IMR-90 (cell line): ENCODE measurements at regions not wholly inside any gene's neighbourhood (a gene's known extent, or its start where the extent isn't known, plus 50 kb on each side); places are given as distances from the start of the nearest gene placed in this dataset.

Source experiments
- ATAC-seq: fragments of 200-7000 bp; cut with Tn5 transposase; 2 replicates; pipeline ENCODE4 v1.9.1; 2020; ENCODE audit warnings: low read depth, mild to moderate bottlenecking, moderate library complexity
- BruUV-seq: library from RNA; stranded (reverse); fragments of 400-500 nt; replicated peaks from 2 replicates; lab custom pipeline; 2021; lab: Mats Ljungman, UMichigan
- CTCF ChIA-PET: fragments of 300-600 bp; formaldehyde crosslinking; extraction: SDS; loops from one replicate; lab custom pipeline; 2021; ENCODE audit warnings: antibody characterized with exemption; lab: Yijun Ruan, JAX
- POLR2A ChIA-PET: fragments of 300-600 bp; sonication (Branson Sonifier 250); formaldehyde crosslinking; loops from one replicate; lab custom pipeline; 2022; ENCODE audit warnings: antibody characterized with exemption; ENCODE audit not compliant: unreplicated experiment; lab: Charles Lee
- DNase-seq: peaks from one replicate; pipeline ENCODE4 v3.0.0; 2013
- H2AFZ ChIP-seq: replicated peaks from 2 replicates; pipeline ENCODE3; 2013; ENCODE audit warnings: low read length, mild to moderate bottlenecking; ENCODE audit not compliant: poor library complexity
- H2AK5ac ChIP-seq: 2 replicates; pipeline ENCODE4 v1.6.1; 2013; ENCODE audit warnings: low read depth, low read length, inconsistent platforms
- H2AK9ac ChIP-seq: replicated peaks from 2 replicates; pipeline ENCODE3; 2013; ENCODE audit warnings: mild to moderate bottlenecking, low read depth, low read length, moderate library complexity; ENCODE audit not compliant: poor library complexity
- H2BK120ac ChIP-seq: 2 replicates; pipeline ENCODE4 v1.6.1; 2013; ENCODE audit warnings: low read depth, low read length, inconsistent platforms
- H2BK15ac ChIP-seq: 3 replicates; pipeline ENCODE4 v1.6.1; 2013; ENCODE audit warnings: low read depth, low read length, inconsistent platforms
- H2BK20ac ChIP-seq: 2 replicates; pipeline ENCODE4 v1.6.1; 2013; ENCODE audit warnings: low read depth, mild to moderate bottlenecking, inconsistent platforms, low read length, moderate library complexity
- H2BK5ac ChIP-seq: 2 replicates; pipeline ENCODE4 v1.6.1; 2013; ENCODE audit warnings: mild to moderate bottlenecking, low read depth, low read length, inconsistent platforms; ENCODE audit not compliant: poor library complexity, severe bottlenecking
- H3K14ac ChIP-seq: replicated peaks from 2 replicates; pipeline ENCODE4 v1.6.1; 2013; ENCODE audit warnings: low read depth, low read length, inconsistent platforms
- H3K18ac ChIP-seq: 2 replicates; pipeline ENCODE4 v1.6.1; 2013; ENCODE audit warnings: low read depth, low read length, control low read depth
- H3K23ac ChIP-seq: 2 replicates; pipeline ENCODE4 v1.6.1; 2013; ENCODE audit warnings: low read depth, low read length, inconsistent platforms
- H3K27ac ChIP-seq: 2 replicates; pipeline ENCODE4 v1.5.1; 2013; ENCODE audit warnings: mild to moderate bottlenecking, control low read depth, low read length; ENCODE audit not compliant: insufficient read depth
- H3K27me3 ChIP-seq: 2 replicates; pipeline ENCODE4 v1.6.1; 2013; ENCODE audit warnings: low read length; ENCODE audit not compliant: control insufficient read depth, insufficient read depth
- H3K36me3 ChIP-seq: 2 replicates; pipeline ENCODE4 v1.6.1; 2013; ENCODE audit warnings: low read length, mixed read lengths; ENCODE audit not compliant: control insufficient read depth, insufficient read depth
- H3K4ac ChIP-seq: 2 replicates; pipeline ENCODE4 v1.6.1; 2013; ENCODE audit warnings: low read depth, low read length, inconsistent platforms
- H3K4me1 ChIP-seq: 2 replicates; pipeline ENCODE4 v1.6.1; 2013; ENCODE audit warnings: low read length, mixed read lengths; ENCODE audit not compliant: control insufficient read depth, insufficient read depth
- H3K4me2 ChIP-seq: 2 replicates; pipeline ENCODE4 v1.6.1; 2013; ENCODE audit warnings: low read depth, mild to moderate bottlenecking, control low read depth, low read length, moderate library complexity
- H3K4me3 ChIP-seq: 2 replicates; pipeline ENCODE4 v1.5.1; 2013; ENCODE audit warnings: low read depth, mild to moderate bottlenecking, control low read depth, low read length, moderate library complexity; ENCODE audit not compliant: insufficient read depth
- H3K56ac ChIP-seq: 2 replicates; pipeline ENCODE4 v1.6.1; 2013; ENCODE audit warnings: low read length, inconsistent platforms; ENCODE audit not compliant: insufficient read depth; ENCODE audit errors: extremely low read depth
- H3K79me1 ChIP-seq, 2 experiments: 2 replicates each; pipeline ENCODE4 v1.6.1; 2013; ENCODE audit warnings: low read length in 2 of 2, inconsistent platforms in 1 of 2, low read depth in 1 of 2
- H3K9ac ChIP-seq: 2 replicates; pipeline ENCODE4 v1.6.1; 2013; ENCODE audit warnings: low read depth, low read length, control low read depth
- H3K9me1 ChIP-seq: 2 replicates; pipeline ENCODE4 v1.6.1; 2013; ENCODE audit warnings: low read length, inconsistent platforms; ENCODE audit not compliant: insufficient read depth
- H3K9me3 ChIP-seq: 2 replicates; pipeline ENCODE4 v1.6.1; 2013; ENCODE audit warnings: low read length; ENCODE audit not compliant: control insufficient read depth, insufficient read depth
- H4K20me1 ChIP-seq: 2 replicates; pipeline ENCODE4 v1.6.1; 2013; ENCODE audit warnings: low read length, inconsistent platforms; ENCODE audit not compliant: insufficient read depth
- H4K5ac ChIP-seq: 2 replicates; pipeline ENCODE4 v1.6.1; 2013; ENCODE audit warnings: mild to moderate bottlenecking, low read depth, low read length, control low read depth
- H4K8ac ChIP-seq, 2 experiments: 2 replicates each; pipeline ENCODE4 v1.6.1; 2013; ENCODE audit warnings: low read depth in 2 of 2, low read length in 2 of 2, control low read depth in 1 of 2, inconsistent platforms in 1 of 2
- H4K91ac ChIP-seq: 2 replicates; pipeline ENCODE4 v1.6.1; 2013; ENCODE audit warnings: low read depth, low read length, inconsistent platforms; ENCODE audit not compliant: insufficient read depth
- BHLHE40 ChIP-seq: fragments of 150-350 bp; IDR thresholded peaks from 2 replicates; pipeline ENCODE4 v1.6.1; 2016; ENCODE audit warnings: mild to moderate bottlenecking, low read depth, low read length
- CEBPB ChIP-seq: IDR thresholded peaks from 2 replicates; pipeline ENCODE4 v1.6.1; 2012; ENCODE audit warnings: low read depth, low read length, improper control_type of control experiment
- CHD1 ChIP-seq: IDR thresholded peaks from 2 replicates; pipeline ENCODE4 v1.6.1; 2012; ENCODE audit warnings: low read depth, low read length, improper control_type of control experiment
- FOS ChIP-seq: fragments of 150-350 bp; IDR thresholded peaks from 2 replicates; pipeline ENCODE4 v1.6.1; 2016; ENCODE audit warnings: low read depth, low read length
- MAZ ChIP-seq: IDR thresholded peaks from 2 replicates; pipeline ENCODE4 v1.6.1; 2012; ENCODE audit warnings: low read depth, mild to moderate bottlenecking, low read length, improper control_type of control experiment, moderate library complexity, borderline replicate concordance
- USF2 ChIP-seq: fragments of 150-350 bp; IDR thresholded peaks from 2 replicates; pipeline ENCODE4 v1.6.1; 2017; ENCODE audit warnings: mild to moderate bottlenecking, antibody characterized with exemption, low read length, low read depth
- WGBS, 2 experiments: methylation state at CpG; one replicate each; pipeline versions ENCODE4 v1.1.5 to v1.1.7; 2013; ENCODE audit warnings: missing lambda C conversion rate in 2 of 2; ENCODE audit not compliant: insufficient read length in 1 of 2; ENCODE audit errors: extremely low coverage in 2 of 2; 5-methylcytosine and 5-hydroxymethylcytosine counted together
- dilution Hi-C: fragments of 300-500 bp; cut with HindIII; formaldehyde crosslinking; loops from one replicate; pipeline ENCODE4 v1.14.3; 2018; ENCODE audit warnings: low sequenced_read_pairs; ENCODE audit not compliant: unreplicated experiment
- in situ Hi-C: fragments of 300-500 bp; cut with MboI; formaldehyde crosslinking; loops from 3 replicates; pipeline ENCODE4 v1.14.3; 2019; ENCODE audit warnings: low sequenced_read_pairs, inconsistent platforms, mixed read lengths
- intact Hi-C: fragments of 100-400 bp; cut with micrococcal nuclease; formaldehyde crosslinking; loops from 2 replicates; pipeline ENCODE4 v1.10.0; 2022
- TF ChIP-seq, protein P1 (sequence below): conservative IDR thresholded peaks from 2 replicates; pipeline ENCODE4 v1.5.1; 2012; ENCODE audit warnings: mild to moderate bottlenecking, low read depth, low read length, improper control_type of control experiment

GRCh38 chr4:106471151-106471550 is 102.6 kb upstream of the GIMD1 start:
- ChIA-PET POLR2A (no interaction called here), CTCF (interaction anchor here (0.6 kb wide), 1 partner anchor 100 kb away, joined by 5 read pairs; no protein-coding TSS in a partner anchor)
- H2AK5ac ChIP-seq: no peak overlapping the region
- H3K23ac ChIP-seq: no peak overlapping the region
- no peak overlapping the region for H4K5ac ChIP-seq
- dilution Hi-C loops (no loop called here), in situ Hi-C loops (no loop called here), intact Hi-C loops (no loop called here)
- H3K56ac ChIP-seq: no peak overlapping the region
- WGBS, 2 experiments: 67% methylated on average over 5 of the region's 7 CpGs; no CpG with 5 or more reads in 1 of the 2 experiments
- H3K4me3 ChIP-seq: no peak overlapping the region
- H3K4me2 ChIP-seq: no peak overlapping the region
- H3K4ac ChIP-seq: no peak overlapping the region
- no TSS peak for BruUV-seq
- H3K27ac ChIP-seq: no peak overlapping the region
- H4K8ac ChIP-seq: no peak overlapping the region
- H3K27me3 ChIP-seq: no peaks in the 10 kb centered on the region
- no peaks in the 10 kb centered on the region for H3K9me3 ChIP-seq
- H2BK120ac ChIP-seq: no peak overlapping the region
- TF ChIP-seq CEBPB: no peak
- TF ChIP-seq USF2: no peak
- no peak for TF ChIP-seq MAZ
- no peak for TF ChIP-seq FOS
- no peak for TF ChIP-seq CHD1
- no peak for TF ChIP-seq BHLHE40
- TF ChIP-seq, protein P1, sequence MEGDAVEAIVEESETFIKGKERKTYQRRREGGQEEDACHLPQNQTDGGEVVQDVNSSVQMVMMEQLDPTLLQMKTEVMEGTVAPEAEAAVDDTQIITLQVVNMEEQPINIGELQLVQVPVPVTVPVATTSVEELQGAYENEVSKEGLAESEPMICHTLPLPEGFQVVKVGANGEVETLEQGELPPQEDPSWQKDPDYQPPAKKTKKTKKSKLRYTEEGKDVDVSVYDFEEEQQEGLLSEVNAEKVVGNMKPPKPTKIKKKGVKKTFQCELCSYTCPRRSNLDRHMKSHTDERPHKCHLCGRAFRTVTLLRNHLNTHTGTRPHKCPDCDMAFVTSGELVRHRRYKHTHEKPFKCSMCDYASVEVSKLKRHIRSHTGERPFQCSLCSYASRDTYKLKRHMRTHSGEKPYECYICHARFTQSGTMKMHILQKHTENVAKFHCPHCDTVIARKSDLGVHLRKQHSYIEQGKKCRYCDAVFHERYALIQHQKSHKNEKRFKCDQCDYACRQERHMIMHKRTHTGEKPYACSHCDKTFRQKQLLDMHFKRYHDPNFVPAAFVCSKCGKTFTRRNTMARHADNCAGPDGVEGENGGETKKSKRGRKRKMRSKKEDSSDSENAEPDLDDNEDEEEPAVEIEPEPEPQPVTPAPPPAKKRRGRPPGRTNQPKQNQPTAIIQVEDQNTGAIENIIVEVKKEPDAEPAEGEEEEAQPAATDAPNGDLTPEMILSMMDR: no peak
- H3K9me1 ChIP-seq: no peaks in the 10 kb centered on the region
- ATAC-seq (no peak), DNase-seq (no peak)
- no peak overlapping the region for H3K9ac ChIP-seq
- no peak overlapping the region for H2BK15ac ChIP-seq
- H3K18ac ChIP-seq: no peak overlapping the region
- H4K20me1 ChIP-seq: no peaks in the 10 kb centered on the region
- H2AFZ ChIP-seq: no peak overlapping the region
- no peaks in the 10 kb centered on the region for H3K79me1 ChIP-seq
- no peak overlapping the region for H2BK20ac ChIP-seq
- no peak overlapping the region for H4K91ac ChIP-seq
- H2AK9ac ChIP-seq: no peak overlapping the region
- no peaks in the 10 kb centered on the region for H3K4me1 ChIP-seq
- no peaks in the 10 kb centered on the region for H3K36me3 ChIP-seq
- no peak overlapping the region for H3K14ac ChIP-seq
- H2BK5ac ChIP-seq: no peak overlapping the region
